ENCODE measurements at regions not wholly inside any gene's neighbourhood (a gene's known extent, or its start where the extent isn't known, plus 50 kb on each side); places are given as distances from the start of the nearest gene placed in this dataset.
A peak's percentile ranks its signal among the peaks of the same experiment; 100 is the strongest.

GRCh38 chr14:101019990-101020710 is 116.6 kb upstream of the RTL1 start:
- H3K4me3 ChIP-seq (ENCODE audit: control insufficient read depth, low read depth, low read length), result no peak overlapping the region
- DNase-seq (ENCODE audit: low read depth), result no peak
- TF ChIP-seq CTCF (conservative IDR thresholded peaks at IDR 0.05; ENCODE audit: control insufficient read depth, insufficient read depth, low read depth, low read length), result no peak

- no peak for DNase-seq (ENCODE audit: low read depth)
- no peak overlapping the region for H3K4me3 ChIP-seq (ENCODE audit: control insufficient read depth, low read depth, low read length)
- TF ChIP-seq CTCF (conservative IDR thresholded peaks at IDR 0.05; ENCODE audit: control insufficient read depth, insufficient read depth, low read depth, low read length), result no peak
Observed at GRCh38 chr14:101020834-101021370, 117.4 kb upstream of the RTL1 start.

GRCh38 chr14:101022121-101022520 is 118.6 kb upstream of the RTL1 start:
- peak; percentile 21 for DNase-seq (ENCODE audit: low read depth)
- H3K4me3 ChIP-seq (ENCODE audit: control insufficient read depth, low read depth, low read length), result no peak overlapping the region
- no peak for TF ChIP-seq CTCF (conservative IDR thresholded peaks at IDR 0.05; ENCODE audit: control insufficient read depth, insufficient read depth, low read depth, low read length)

- TF ChIP-seq CTCF (conservative IDR thresholded peaks at IDR 0.05; ENCODE audit: control insufficient read depth, insufficient read depth, low read depth, low read length), result no peak
- no peak for DNase-seq (ENCODE audit: low read depth)
- H3K4me3 ChIP-seq (ENCODE audit: control insufficient read depth, low read depth, low read length), result no peak overlapping the region
Observed at GRCh38 chr14:101022916-101023435, 119.5 kb upstream of the RTL1 start.

- no peak overlapping the region for H3K4me3 ChIP-seq (ENCODE audit: control insufficient read depth, low read depth, low read length)
- no peak for TF ChIP-seq CTCF (conservative IDR thresholded peaks at IDR 0.05; ENCODE audit: control insufficient read depth, insufficient read depth, low read depth, low read length)
- DNase-seq (ENCODE audit: low read depth), result no peak
Observed at GRCh38 chr14:101024686-101025085, 121.2 kb upstream of the RTL1 start.

GRCh38 chr14:101025131-101025530 is 121.6 kb upstream of the RTL1 start:
- no peak for TF ChIP-seq CTCF (conservative IDR thresholded peaks at IDR 0.05; ENCODE audit: control insufficient read depth, insufficient read depth, low read depth, low read length)
- no peak for DNase-seq (ENCODE audit: low read depth)
- H3K4me3 ChIP-seq (ENCODE audit: control insufficient read depth, low read depth, low read length), result no peak overlapping the region
